ENCODE measurements at regions not wholly inside any gene's neighbourhood (a gene's known extent, or its start where the extent isn't known, plus 50 kb on each side); places are given as distances from the start of the nearest gene placed in this dataset.

- DNase-seq (ENCODE audit: low read depth), result no peak
- in situ Hi-C loops (cut with HindIII; ENCODE audit: low sequenced_read_pairs), result no loop called here
- no peak overlapping the region for H3K4me3 ChIP-seq (ENCODE audit: low read depth, low read length)
- no peak for TF ChIP-seq CTCF (IDR thresholded peaks at IDR 0.05; ENCODE audit: low read depth, low read length, missing control alignments)
Measured at GRCh38 chr6:14276071-14276470, 158.5 kb downstream of the CD83 start.

- DNase-seq (ENCODE audit: low read depth), result no peak
- in situ Hi-C loops (cut with HindIII; ENCODE audit: low sequenced_read_pairs), result no loop called here
Measured at GRCh38 chr6:14276667-14277404, 159.3 kb downstream of the CD83 start.

GRCh38 chr6:14277405-14277930 lies 159.9 kb downstream of the CD83 start:
- DNase-seq (ENCODE audit: low read depth), result no peak
- TF ChIP-seq CTCF (IDR thresholded peaks at IDR 0.05; ENCODE audit: low read depth, low read length, missing control alignments), result no peak

More at GRCh38 chr6:14276667-14277404, 159.3 kb downstream of the CD83 start:
- H3K4me3 ChIP-seq (ENCODE audit: low read depth, low read length), result no peak overlapping the region
- no peak for TF ChIP-seq CTCF (IDR thresholded peaks at IDR 0.05; ENCODE audit: low read depth, low read length, missing control alignments)

GRCh38 chr6:14278006-14278405 lies 160.4 kb downstream of the CD83 start:
- no peak for DNase-seq (ENCODE audit: low read depth)
- H3K4me3 ChIP-seq (ENCODE audit: low read depth, low read length), result no peak overlapping the region
- TF ChIP-seq CTCF (IDR thresholded peaks at IDR 0.05; ENCODE audit: low read depth, low read length, missing control alignments), result no peak
- in situ Hi-C loops (cut with HindIII; ENCODE audit: low sequenced_read_pairs), result no loop called here

More at GRCh38 chr6:14277405-14277930, 159.9 kb downstream of the CD83 start:
- H3K4me3 ChIP-seq (ENCODE audit: low read depth, low read length), result no peak overlapping the region
- in situ Hi-C loops (cut with HindIII; ENCODE audit: low sequenced_read_pairs), result no loop called here

GRCh38 chr6:14278446-14278845 lies 160.9 kb downstream of the CD83 start:
- TF ChIP-seq CTCF (IDR thresholded peaks at IDR 0.05; ENCODE audit: low read depth, low read length, missing control alignments), result no peak
- no peak for DNase-seq (ENCODE audit: low read depth)
- in situ Hi-C loops (cut with HindIII; ENCODE audit: low sequenced_read_pairs), result no loop called here
- H3K4me3 ChIP-seq (ENCODE audit: low read depth, low read length), result no peak overlapping the region

- no peak overlapping the region for H3K4me3 ChIP-seq (ENCODE audit: low read depth, low read length)
- TF ChIP-seq CTCF (IDR thresholded peaks at IDR 0.05; ENCODE audit: low read depth, low read length, missing control alignments), result no peak
- no peak for DNase-seq (ENCODE audit: low read depth)
- in situ Hi-C loops (cut with HindIII; ENCODE audit: low sequenced_read_pairs), result no loop called here
Measured at GRCh38 chr6:14280006-14280510, 162.5 kb downstream of the CD83 start.

Measured in astrocyte of the cerebellum (primary cell).